HCT116 (cell line): ENCODE measurements at regions not wholly inside any gene's neighbourhood (a gene's known extent, or its start where the extent isn't known, plus 50 kb on each side); places are given as distances from the start of the nearest gene placed in this dataset.
"Not testable (repeated sequence)": the region's sequence is repeated elsewhere in the genome, so short reads cannot be mapped to it uniquely, and the experiment has no call there.

ENCODE experiments used
- ATAC-seq: fragments of 200-7000 bp; cut with Tn5 transposase; 2 replicates; pipeline ENCODE4 v1.9.1; 2020; ENCODE audit warnings: mild to moderate bottlenecking, moderate library complexity
- BruUV-seq: library from RNA; stranded (reverse); fragments of 400-500 nt; replicated peaks from 2 replicates; lab custom pipeline; 2021; lab: Mats Ljungman, UMichigan
- CTCF ChIA-PET: fragments of 300-600 bp; sonication (Branson Sonifier 250); formaldehyde crosslinking; loops from one replicate; lab custom pipeline; 2021; ENCODE audit warnings: antibody characterized with exemption; lab: Charles Lee
- POLR2A ChIA-PET: fragments of 300-600, 350-600 bp; sonication (Branson Sonifier 250); formaldehyde crosslinking; loops from one replicate; lab custom pipeline; 2021; ENCODE audit warnings: antibody characterized with exemption; lab: Charles Lee
- RAD21 ChIA-PET, 2 experiments: fragments of 300-600 bp; sonication (Branson Sonifier 250); formaldehyde crosslinking; loops; one replicate each; lab custom pipeline; 2023; ENCODE audit warnings: low total read pairs in 2 of 2; ENCODE audit not compliant: uncharacterized antibody in 2 of 2, unreplicated experiment in 2 of 2, low non-redundant PET in 1 of 2; lab: Charles Lee
- DNase-seq: peaks from one replicate; pipeline ENCODE4 v3.0.0-alpha.2; 2010; ENCODE audit warnings: low read depth, low spot score
- H2AFZ ChIP-seq: fragments of 200-600 bp; shearing (Covaris generic), sonication (generic); 2 replicates; pipeline ENCODE4 v1.6.1; 2017; ENCODE audit warnings: low read depth, mixed run types, mixed read lengths, antibody characterized with exemption, low read length; ENCODE audit not compliant: poor library complexity, severe bottlenecking
- H3K27ac ChIP-seq: 2 replicates; pipeline ENCODE4 v1.5.1; 2012; ENCODE audit warnings: low read depth, low read length
- H3K27me3 ChIP-seq: fragments of 200-600 bp; sonication (generic); 2 replicates; pipeline ENCODE4 v1.6.1; 2016; ENCODE audit warnings: mixed run types, low read length, mixed read lengths; ENCODE audit not compliant: insufficient read depth
- H3K36me3 ChIP-seq, 2 experiments: fragments of 200-500 bp in 1 of 2; fragments of 200-600 bp in 1 of 2; sonication (Bioruptor generic) in 1 of 2; sonication (generic) in 1 of 2; 2 replicates each; pipeline versions ENCODE4 v1.5.1 to v1.6.1; 2014 to 2016; ENCODE audit warnings: low read length in 2 of 2, inconsistent platforms in 1 of 2, mixed read lengths in 1 of 2, mixed run types in 1 of 2; ENCODE audit not compliant: insufficient read depth in 2 of 2, control insufficient read depth in 1 of 2
- H3K4me1 ChIP-seq, 2 experiments: fragments of 200-600 bp in 1 of 2; sonication (generic) in 1 of 2; 2 replicates each; pipeline versions ENCODE4 v1.5.1 to v1.6.1; 2012 to 2017; ENCODE audit warnings: low read length in 2 of 2, inconsistent platforms in 1 of 2, mild to moderate bottlenecking in 1 of 2, mixed read lengths in 1 of 2, mixed run types in 1 of 2, moderate library complexity in 1 of 2; ENCODE audit not compliant: insufficient read depth in 2 of 2, control insufficient read depth in 1 of 2
- H3K4me2 ChIP-seq: fragments of 200-600 bp; sonication (generic); 2 replicates; pipeline ENCODE4 v1.6.1; 2017; ENCODE audit warnings: mixed run types, low read length, mixed read lengths
- H3K4me3 ChIP-seq, 2 experiments: fragments of 200-600 bp in 1 of 2; sonication (generic) in 1 of 2; replicated peaks in 1 of 2; 2 replicates each; pipeline ENCODE4 v1.5.1; 2011 to 2016; ENCODE audit warnings: low read length in 2 of 2, control low read depth in 1 of 2, low read depth in 1 of 2, mild to moderate bottlenecking in 1 of 2, mixed read lengths in 1 of 2, mixed run types in 1 of 2
- H3K79me2 ChIP-seq: fragments of 200-600 bp; sonication (generic); 2 replicates; pipeline ENCODE4 v1.6.1; 2017; ENCODE audit warnings: mild to moderate bottlenecking, mixed run types, low read length, moderate library complexity, mixed read lengths; ENCODE audit not compliant: insufficient read depth
- H3K9ac ChIP-seq: fragments of 200-600 bp; sonication (generic); 2 replicates; pipeline ENCODE4 v1.6.1; 2016; ENCODE audit warnings: low read length, mixed read lengths
- H3K9me2 ChIP-seq: fragments of 200-600 bp; sonication (generic), shearing (Covaris generic); 2 replicates; pipeline ENCODE4 v1.6.1; 2017; ENCODE audit warnings: mixed run types, mild to moderate bottlenecking, moderate library complexity; ENCODE audit not compliant: insufficient read depth
- H3K9me3 ChIP-seq, 2 experiments: fragments of 200-500 bp in 1 of 2; fragments of 200-600 bp in 1 of 2; sonication (Bioruptor generic) in 1 of 2; sonication (generic) in 1 of 2; 2 replicates each; pipeline ENCODE4 v1.6.1; 2014 to 2017; ENCODE audit warnings: low read length in 2 of 2, mixed read lengths in 2 of 2, inconsistent platforms in 1 of 2, low read depth in 1 of 2, mild to moderate bottlenecking in 1 of 2, mixed run types in 1 of 2, moderate library complexity in 1 of 2; ENCODE audit not compliant: control insufficient read depth in 1 of 2, insufficient read depth in 1 of 2
- H4K20me1 ChIP-seq: fragments of 200-600 bp; sonication (generic), shearing (Covaris generic); 2 replicates; pipeline ENCODE4 v1.6.1; 2017; ENCODE audit warnings: mixed run types, mild to moderate bottlenecking, moderate library complexity; ENCODE audit not compliant: insufficient read depth
- EGR1 ChIP-seq: IDR thresholded peaks from 2 replicates; pipeline ENCODE4 v1.6.1; 2012; ENCODE audit warnings: low read depth
- EZH2 ChIP-seq: fragments of 200-600 bp; sonication (generic); IDR thresholded peaks from 2 replicates; pipeline ENCODE4 v1.6.1; 2017; ENCODE audit warnings: antibody characterized with exemption, mixed run types
- JUND ChIP-seq: IDR thresholded peaks from 2 replicates; pipeline ENCODE4 v1.6.1; 2012
- MAX ChIP-seq: IDR thresholded peaks from 2 replicates; pipeline ENCODE4 v1.6.1; 2012
- SRF ChIP-seq: IDR thresholded peaks from 2 replicates; pipeline ENCODE4 v1.6.1; 2012; ENCODE audit warnings: low read depth
- TCF7L2 ChIP-seq: IDR thresholded peaks from 2 replicates; pipeline ENCODE4 v1.7.0; 2011; ENCODE audit warnings: borderline replicate concordance, inconsistent platforms; ENCODE audit not compliant: insufficient read depth, insufficient read length; ENCODE audit errors: extremely low read depth
- YY1 ChIP-seq: IDR thresholded peaks from 2 replicates; pipeline ENCODE4 v1.6.1; 2011; ENCODE audit warnings: low read length, low read depth, moderate library complexity, mild to moderate bottlenecking; ENCODE audit not compliant: insufficient replicate concordance; ENCODE audit errors: extremely low read depth
- ZBTB33 ChIP-seq: IDR thresholded peaks from 2 replicates; pipeline ENCODE4 v1.6.1; 2011; ENCODE audit warnings: mild to moderate bottlenecking, low read length, moderate library complexity; ENCODE audit not compliant: insufficient replicate concordance; ENCODE audit errors: extremely low read depth
- ZFX ChIP-seq: fragments of 450-650 bp; IDR thresholded peaks from 2 replicates; pipeline ENCODE4 v1.6.1; 2017
- ZNF274 ChIP-seq: fragments of 200-500 bp; sonication (Bioruptor generic); IDR thresholded peaks from 2 replicates; pipeline ENCODE4 v1.6.1; 2014; ENCODE audit warnings: mild to moderate bottlenecking, low read depth, low read length, inconsistent platforms
- intact Hi-C: fragments of 100-400 bp; cut with micrococcal nuclease; formaldehyde crosslinking; loops from 2 replicates; pipeline ENCODE4 v1.10.0; 2022

- ATAC-seq, RAD21 ChIA-PET, BruUV-seq, intact Hi-C loops, H3K9me3 ChIP-seq, H3K4me1 ChIP-seq, H3K9me2 ChIP-seq, H3K4me2 ChIP-seq, H4K20me1 ChIP-seq, DNase-seq, CTCF ChIA-PET, H3K27me3 ChIP-seq, H3K4me3 ChIP-seq, H3K27ac ChIP-seq, H3K9ac ChIP-seq, H3K79me2 ChIP-seq, POLR2A ChIA-PET, H2AFZ ChIP-seq, H3K36me3 ChIP-seq: not testable (repeated sequence)
These were observed 61.4 kb upstream of the FYN start for GRCh38 chr6:111934611-111935010.

GRCh38 chr6:111936718-111937117 lies 63.5 kb upstream of the FYN start:
- no peaks in the 10 kb centered on the region for H3K36me3 ChIP-seq
- H4K20me1 ChIP-seq: no peaks in the 10 kb centered on the region
- ATAC-seq (no peak), DNase-seq (no peak)
- no peak overlapping the region for H3K9ac ChIP-seq
- H3K4me2 ChIP-seq: no peak overlapping the region
- H3K79me2 ChIP-seq: no peaks in the 10 kb centered on the region
- intact Hi-C loops: no loop called here
- no peaks in the 10 kb centered on the region for H3K27me3 ChIP-seq
- ChIA-PET RAD21 (no interaction called here), POLR2A (no interaction called here), CTCF (no interaction called here)
- H3K27ac ChIP-seq: no peak overlapping the region
- H3K9me3 ChIP-seq: no peaks in the 10 kb centered on the region
- no TSS peak for BruUV-seq
- H3K4me1 ChIP-seq: peaks cover 5 to 6% of the 10 kb centered on the region in 2 experiments; a peak in 2 of 4 replicates
- no peaks in the 10 kb centered on the region for H3K9me2 ChIP-seq
- H3K4me3 ChIP-seq: no peak overlapping the region
- no peak for TF ChIP-seq SRF
- TF ChIP-seq, all 23 proteins: peak for 0
- H2AFZ ChIP-seq: no peak overlapping the region

- RAD21 ChIA-PET: no interaction called here
- H3K27me3 ChIP-seq: no peaks in the 10 kb centered on the region
- H3K9me2 ChIP-seq: no peaks in the 10 kb centered on the region
- H3K4me2 ChIP-seq: 0 out of 2 replicates have a peak overlapping the region, but pooled peaks have one; percentile 10
- H3K27ac ChIP-seq: no peak overlapping the region
- H3K4me3 ChIP-seq: no peak overlapping the region
- H2AFZ ChIP-seq: no peak overlapping the region
- H3K4me1 ChIP-seq: peaks cover 5 to 6% of the 10 kb centered on the region in 2 experiments; a peak in 2 of 4 replicates
- DNase-seq: no peak
- POLR2A ChIA-PET: no interaction called here
- no peaks in the 10 kb centered on the region for H3K36me3 ChIP-seq
- H4K20me1 ChIP-seq: no peaks in the 10 kb centered on the region
- no peaks in the 10 kb centered on the region for H3K79me2 ChIP-seq
- intact Hi-C loops: no loop called here
- CTCF ChIA-PET: no interaction called here
- no peak overlapping the region for H3K9ac ChIP-seq
- ATAC-seq: no peak; the same call in 1 of the 2 replicates
- no peaks in the 10 kb centered on the region for H3K9me3 ChIP-seq
- no TSS peak for BruUV-seq
- no peak for TF ChIP-seq EGR1
- TF ChIP-seq JUND: no peak
- TF ChIP-seq TCF7L2: no peak
- no peak for TF ChIP-seq ZNF274
- TF ChIP-seq EZH2: no peak
- no peak for TF ChIP-seq MAX
- no peak for TF ChIP-seq YY1
- no peak for TF ChIP-seq ZFX
- no peak for TF ChIP-seq ZBTB33
These were observed 65.5 kb upstream of the FYN start for GRCh38 chr6:111938710-111939109.
